ENCODE measurements at regions not wholly inside any gene's neighbourhood (a gene's known extent, or its start where the extent isn't known, plus 50 kb on each side); places are given as distances from the start of the nearest gene placed in this dataset.

DNA sequence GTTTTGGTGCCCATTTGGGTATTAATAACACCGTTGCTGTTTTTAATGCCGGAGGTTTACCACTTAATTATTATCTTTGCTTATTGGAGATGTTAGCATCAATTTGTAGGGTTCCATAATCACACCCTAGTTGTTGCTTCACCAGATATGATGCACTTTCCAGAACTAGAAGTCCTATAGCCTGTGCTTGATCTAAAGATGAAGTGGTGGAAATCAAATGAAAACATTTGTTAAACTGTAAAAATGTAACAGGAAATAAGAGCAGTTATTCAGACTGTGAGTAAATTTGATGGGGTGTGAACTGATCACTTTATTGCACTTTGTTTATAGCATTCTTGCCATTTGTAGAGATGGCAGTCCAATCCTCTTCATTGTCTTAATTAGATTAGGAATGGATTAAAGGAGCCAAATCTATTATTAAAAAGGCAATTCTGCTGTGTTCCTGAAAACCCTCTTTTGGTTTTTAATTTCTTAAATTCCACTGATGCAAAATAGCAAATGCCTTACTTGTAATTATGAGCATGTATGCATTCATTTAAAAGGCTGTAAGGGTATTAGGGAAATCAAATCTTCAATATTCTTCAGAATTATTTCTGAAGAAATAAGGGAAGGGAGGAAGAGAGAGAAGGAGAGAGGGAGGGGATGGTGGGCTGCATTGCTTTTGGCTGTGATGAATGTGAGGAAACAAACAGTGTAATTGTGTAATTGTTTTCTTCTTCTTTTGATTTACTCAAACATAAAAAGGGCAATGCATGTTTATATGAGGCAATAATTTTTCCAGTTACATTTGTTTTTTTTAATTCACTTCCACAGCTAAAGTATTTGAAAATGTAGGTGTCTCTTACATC, 675.2 kb upstream of the WWC1 start:
- TF ChIP-seq, protein P1, sequence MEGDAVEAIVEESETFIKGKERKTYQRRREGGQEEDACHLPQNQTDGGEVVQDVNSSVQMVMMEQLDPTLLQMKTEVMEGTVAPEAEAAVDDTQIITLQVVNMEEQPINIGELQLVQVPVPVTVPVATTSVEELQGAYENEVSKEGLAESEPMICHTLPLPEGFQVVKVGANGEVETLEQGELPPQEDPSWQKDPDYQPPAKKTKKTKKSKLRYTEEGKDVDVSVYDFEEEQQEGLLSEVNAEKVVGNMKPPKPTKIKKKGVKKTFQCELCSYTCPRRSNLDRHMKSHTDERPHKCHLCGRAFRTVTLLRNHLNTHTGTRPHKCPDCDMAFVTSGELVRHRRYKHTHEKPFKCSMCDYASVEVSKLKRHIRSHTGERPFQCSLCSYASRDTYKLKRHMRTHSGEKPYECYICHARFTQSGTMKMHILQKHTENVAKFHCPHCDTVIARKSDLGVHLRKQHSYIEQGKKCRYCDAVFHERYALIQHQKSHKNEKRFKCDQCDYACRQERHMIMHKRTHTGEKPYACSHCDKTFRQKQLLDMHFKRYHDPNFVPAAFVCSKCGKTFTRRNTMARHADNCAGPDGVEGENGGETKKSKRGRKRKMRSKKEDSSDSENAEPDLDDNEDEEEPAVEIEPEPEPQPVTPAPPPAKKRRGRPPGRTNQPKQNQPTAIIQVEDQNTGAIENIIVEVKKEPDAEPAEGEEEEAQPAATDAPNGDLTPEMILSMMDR (IDR thresholded peaks at IDR 0.05; ENCODE audit: insufficient read depth, low read length, poor library complexity, severe bottlenecking), result no peak
- no peak for TF ChIP-seq EZH2phosphoT487 (conservative IDR thresholded peaks at IDR 0.05; ENCODE audit: low read length)

Measured in SU-DHL-6 (cell line).